SH-SY5Y (cell line): ENCODE measurements at regions not wholly inside any gene's neighbourhood (a gene's known extent, or its start where the extent isn't known, plus 50 kb on each side); places are given as distances from the start of the nearest gene placed in this dataset.

Source experiments
- GATA2 ChIP-seq: IDR thresholded peaks from 2 replicates; pipeline ENCODE4 v1.6.1; 2011; ENCODE audit warnings: mild to moderate bottlenecking, low read depth, low read length
- GATA3 ChIP-seq: IDR thresholded peaks from 2 replicates; pipeline ENCODE4 v1.6.1; 2011; ENCODE audit warnings: low read depth, mild to moderate bottlenecking, low read length, moderate library complexity

DNA sequence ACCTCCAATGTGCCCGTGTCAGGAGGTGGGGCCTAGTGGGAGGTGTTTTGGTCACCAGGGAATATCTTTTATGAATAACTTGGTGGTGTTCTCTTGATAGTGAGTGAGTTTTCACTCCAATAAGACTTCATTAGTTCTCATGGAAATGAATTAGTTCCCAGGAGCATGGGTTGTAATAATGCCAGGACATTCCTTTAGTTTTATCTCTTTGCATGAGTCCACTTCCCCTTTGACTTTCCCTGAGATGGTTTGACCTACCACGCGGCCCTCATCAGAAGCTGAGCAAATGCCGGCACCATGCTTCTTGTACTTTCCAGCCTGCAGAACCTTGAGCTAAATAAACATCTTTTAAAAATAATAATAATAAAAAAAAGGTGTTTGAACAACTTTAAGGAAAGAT is 112.9 kb upstream of the ACSL4 start:
- no peak for TF ChIP-seq GATA3
- TF ChIP-seq GATA2, result no peak
